PFSK-1 (cell line): ENCODE measurements at regions not wholly inside any gene's neighbourhood (a gene's known extent, or its start where the extent isn't known, plus 50 kb on each side); places are given as distances from the start of the nearest gene placed in this dataset.

ENCODE experiments used
- POLR2AphosphoS5 ChIP-seq: IDR thresholded peaks from 2 replicates; pipeline ENCODE4 v1.6.1; 2012; ENCODE audit warnings: low read depth, mild to moderate bottlenecking, control low read depth, low read length, moderate library complexity
- SIN3A ChIP-seq: IDR thresholded peaks from 2 replicates; pipeline ENCODE4 v1.6.1; 2012; ENCODE audit warnings: mild to moderate bottlenecking, low read length, moderate library complexity, borderline replicate concordance; ENCODE audit not compliant: insufficient read depth

- TF ChIP-seq SIN3A (no peak), POLR2AphosphoS5 (no peak)
Observed at GRCh38 chr4:180189666-180190065, 2053.5 kb upstream of the TENM3 start.
